Duodenal mucosa (tissue), 2 donors: ENCODE measurements at regions not wholly inside any gene's neighbourhood (a gene's known extent, or its start where the extent isn't known, plus 50 kb on each side); places are given as distances from the start of the nearest gene placed in this dataset.

Experiments
- H3K27ac ChIP-seq: one replicate; pipeline ENCODE4 v1.7.0; 2013; ENCODE audit warnings: low read depth, low read length
- H3K27me3 ChIP-seq, 2 donors: one replicate each; pipeline ENCODE4 v1.7.0; 2013; ENCODE audit warnings: low read length in 2 of 2, control low read depth in 1 of 2; ENCODE audit not compliant: insufficient read depth in 2 of 2, control insufficient read depth in 1 of 2
- H3K36me3 ChIP-seq, 2 donors: one replicate each; pipeline ENCODE4 v1.7.0; 2013; ENCODE audit warnings: low read length in 2 of 2, control low read depth in 1 of 2; ENCODE audit not compliant: insufficient read depth in 2 of 2, control insufficient read depth in 1 of 2
- H3K4me1 ChIP-seq, 2 donors: one replicate each; pipeline ENCODE4 v1.7.0; 2013; ENCODE audit warnings: low read length in 2 of 2, control low read depth in 1 of 2; ENCODE audit not compliant: insufficient read depth in 2 of 2, control insufficient read depth in 1 of 2
- H3K4me3 ChIP-seq, 2 donors: one replicate each; pipeline ENCODE4 v1.7.0; 2013; ENCODE audit warnings: low read length in 2 of 2, low read depth in 1 of 2
- H3K9ac ChIP-seq, 2 donors: one replicate each; pipeline ENCODE4 v1.7.0; 2013; ENCODE audit warnings: low read length in 2 of 2, low read depth in 1 of 2
- H3K9me3 ChIP-seq, 2 donors: one replicate each; pipeline ENCODE4 v1.7.0; 2013; ENCODE audit warnings: low read length in 2 of 2, control low read depth in 1 of 2; ENCODE audit not compliant: control insufficient read depth in 1 of 2

DNA sequence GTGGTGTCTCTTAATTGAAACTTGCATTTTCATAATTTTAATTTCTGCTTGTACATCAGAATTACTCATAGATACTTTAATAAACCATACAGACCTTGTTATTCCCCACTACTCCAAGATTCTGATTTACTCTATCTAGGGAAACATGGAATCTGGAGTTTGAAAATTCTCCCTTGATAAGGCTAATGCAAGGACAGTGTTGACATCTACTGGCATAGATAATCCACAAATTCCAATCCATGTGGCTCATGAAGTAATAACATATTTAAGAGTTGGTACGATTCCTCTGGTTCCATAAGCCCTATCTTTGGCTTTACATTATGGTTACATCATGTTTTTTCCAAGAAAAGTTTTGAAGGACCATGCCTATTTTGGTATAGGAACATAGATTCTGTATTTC is 759.2 kb downstream of the TLR4 start:
- Histone ChIP-seq H3K27me3 (no peaks in the 10 kb centered on the region), H3K9me3 (no peaks in the 10 kb centered on the region), H3K4me3 (no peak overlapping the region), H3K9ac (no peak overlapping the region), H3K27ac (no peak overlapping the region), H3K4me1 (no peaks in the 10 kb centered on the region), H3K36me3 (no peaks in the 10 kb centered on the region)

DNA sequence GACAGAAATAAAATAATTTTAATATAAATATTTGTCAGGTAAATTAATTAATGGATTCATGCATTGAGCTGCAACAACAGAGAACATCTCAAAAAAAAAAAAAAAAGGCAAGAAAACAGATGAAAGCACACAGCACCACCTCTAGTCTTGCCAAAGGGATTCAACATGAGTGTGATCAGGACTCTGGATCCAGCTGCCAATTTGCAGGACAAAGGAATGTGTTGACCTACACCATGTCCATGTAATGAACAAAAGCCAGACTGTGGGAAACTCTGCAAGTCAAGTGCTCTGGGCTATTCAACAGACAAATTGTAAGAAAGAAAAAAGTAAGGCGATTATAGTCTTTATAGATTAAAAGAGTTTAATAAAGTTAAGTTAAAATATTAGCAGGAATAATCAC is 769.3 kb downstream of the TLR4 start:
- no peak overlapping the region for H3K9ac ChIP-seq
- H3K27ac ChIP-seq = no peak overlapping the region
- H3K9me3 ChIP-seq = no peaks in the 10 kb centered on the region
- no peak overlapping the region for H3K4me3 ChIP-seq
- H3K4me1 ChIP-seq = no peaks in the 10 kb centered on the region
- H3K27me3 ChIP-seq = no peaks in the 10 kb centered on the region
- no peaks in the 10 kb centered on the region for H3K36me3 ChIP-seq

DNA sequence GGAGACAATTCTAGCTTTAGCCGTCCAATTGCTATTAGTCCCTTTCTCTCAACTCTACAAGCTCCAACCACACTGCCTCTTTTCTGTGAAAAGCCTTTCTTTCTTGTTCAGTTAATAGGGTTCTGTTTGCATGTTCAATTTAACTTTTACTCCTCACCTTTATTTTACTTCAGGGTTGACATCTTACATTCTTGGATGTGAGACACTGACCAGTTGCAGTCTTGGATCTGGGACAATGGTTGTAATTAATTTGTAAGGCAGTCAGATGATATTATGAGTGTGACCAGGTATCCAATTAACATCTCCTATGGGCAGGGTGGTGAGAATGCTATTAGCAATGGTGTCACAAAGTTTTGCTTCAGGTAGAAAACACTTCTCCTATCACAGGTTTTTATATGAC is 774.5 kb downstream of the TLR4 start:
- no peak overlapping the region for H3K4me3 ChIP-seq
- no peaks in the 10 kb centered on the region for H3K4me1 ChIP-seq
- no peak overlapping the region for H3K27ac ChIP-seq
- no peaks in the 10 kb centered on the region for H3K27me3 ChIP-seq
- no peaks in the 10 kb centered on the region for H3K9me3 ChIP-seq
- no peak overlapping the region for H3K9ac ChIP-seq
- H3K36me3 ChIP-seq = no peaks in the 10 kb centered on the region

DNA sequence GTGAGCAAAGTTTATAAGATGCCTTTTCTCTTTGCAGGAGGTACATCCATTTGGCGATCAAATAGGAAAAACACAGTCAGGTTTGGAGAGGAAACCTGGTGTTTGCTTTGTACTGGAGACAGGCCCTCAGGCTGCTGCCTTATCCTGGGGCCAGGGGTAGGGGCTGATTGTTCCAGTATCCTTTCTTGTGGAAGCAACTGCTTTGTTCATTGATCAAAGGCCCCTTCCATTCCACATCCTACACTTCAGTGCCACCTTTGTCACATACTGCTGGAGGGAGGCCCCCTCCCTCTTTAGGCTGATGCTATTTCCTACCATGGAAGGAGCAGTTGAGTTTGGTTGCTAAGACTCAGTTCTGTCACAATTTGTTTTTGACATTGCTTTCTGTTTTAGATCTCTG is 778.1 kb downstream of the TLR4 start:
- no peak overlapping the region for H3K27ac ChIP-seq
- H3K9me3 ChIP-seq = no peaks in the 10 kb centered on the region
- no peak overlapping the region for H3K9ac ChIP-seq
- H3K36me3 ChIP-seq = no peaks in the 10 kb centered on the region
- H3K27me3 ChIP-seq = no peaks in the 10 kb centered on the region
- H3K4me3 ChIP-seq = no peak overlapping the region
- no peaks in the 10 kb centered on the region for H3K4me1 ChIP-seq

DNA sequence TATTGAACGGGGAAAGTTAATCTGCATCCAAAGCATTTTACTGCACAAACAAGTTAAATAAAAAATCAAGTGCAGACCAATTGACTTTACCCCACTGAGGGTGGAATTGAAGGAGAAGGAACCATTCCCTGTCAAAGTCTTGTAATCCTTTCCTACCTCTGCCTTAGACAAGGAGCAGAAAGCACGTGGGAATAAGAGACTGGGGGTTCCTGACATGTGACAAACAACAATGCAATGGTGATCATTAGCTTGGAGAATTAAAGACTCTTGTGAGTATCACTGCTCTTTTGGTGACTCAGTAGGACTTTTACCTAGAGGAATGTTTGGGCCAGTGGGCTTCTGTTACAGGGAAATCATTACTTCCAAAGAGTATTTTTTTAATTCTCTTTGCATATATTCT is 779.5 kb downstream of the TLR4 start:
- H3K4me1 ChIP-seq = no peaks in the 10 kb centered on the region
- H3K36me3 ChIP-seq = no peaks in the 10 kb centered on the region
- H3K9ac ChIP-seq = no peak overlapping the region
- no peaks in the 10 kb centered on the region for H3K9me3 ChIP-seq
- H3K27me3 ChIP-seq = no peaks in the 10 kb centered on the region
- H3K4me3 ChIP-seq = no peak overlapping the region
- no peak overlapping the region for H3K27ac ChIP-seq

DNA sequence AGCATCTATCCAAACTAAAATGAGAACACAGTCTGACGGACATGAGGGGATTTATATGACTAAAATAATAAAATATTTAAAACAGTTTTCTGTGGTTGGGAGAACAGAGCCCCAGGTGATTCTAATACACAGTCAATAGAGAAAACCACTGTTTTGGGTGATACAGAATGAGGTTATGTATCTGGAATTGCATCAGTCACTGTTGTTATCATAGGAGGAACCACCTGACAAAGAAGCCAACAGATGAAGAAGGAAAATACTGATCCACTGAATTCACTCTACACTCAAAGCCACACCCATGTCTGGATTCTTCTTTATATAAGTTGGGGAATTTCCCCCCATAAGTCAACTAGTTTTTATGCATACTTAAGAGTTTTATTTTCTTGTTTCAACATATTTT is 799.0 kb downstream of the TLR4 start:
- Histone ChIP-seq H3K4me3 (no peak overlapping the region), H3K9ac (no peak overlapping the region), H3K36me3 (no peaks in the 10 kb centered on the region), H3K27ac (no peak overlapping the region), H3K9me3 (no peaks in the 10 kb centered on the region), H3K27me3 (no peaks in the 10 kb centered on the region), H3K4me1 (no peaks in the 10 kb centered on the region)

DNA sequence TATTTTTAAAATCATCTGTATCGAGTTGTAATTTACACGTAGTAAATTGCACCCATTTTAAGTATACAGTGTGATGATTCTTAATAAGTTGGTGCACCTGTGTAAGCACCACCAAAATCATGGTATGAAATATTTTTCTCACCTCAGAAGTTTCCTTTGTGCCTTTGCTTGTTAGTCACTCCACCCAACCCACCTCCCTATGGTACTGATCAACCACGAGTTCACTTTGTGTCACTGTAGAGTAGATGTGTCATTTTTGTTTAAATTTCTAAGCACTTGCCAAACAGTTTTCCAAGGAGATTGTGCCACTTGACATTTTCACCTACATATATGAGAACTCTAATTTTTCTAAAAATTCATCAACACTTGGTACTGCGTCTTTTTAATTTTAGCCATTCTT is 806.5 kb downstream of the TLR4 start:
- Histone ChIP-seq H3K4me1 (no peaks in the 10 kb centered on the region), H3K36me3 (no peaks in the 10 kb centered on the region), H3K9me3 (no peaks in the 10 kb centered on the region), H3K27me3 (no peaks in the 10 kb centered on the region), H3K9ac (no peak overlapping the region), H3K4me3 (no peak overlapping the region), H3K27ac (no peak overlapping the region)

DNA sequence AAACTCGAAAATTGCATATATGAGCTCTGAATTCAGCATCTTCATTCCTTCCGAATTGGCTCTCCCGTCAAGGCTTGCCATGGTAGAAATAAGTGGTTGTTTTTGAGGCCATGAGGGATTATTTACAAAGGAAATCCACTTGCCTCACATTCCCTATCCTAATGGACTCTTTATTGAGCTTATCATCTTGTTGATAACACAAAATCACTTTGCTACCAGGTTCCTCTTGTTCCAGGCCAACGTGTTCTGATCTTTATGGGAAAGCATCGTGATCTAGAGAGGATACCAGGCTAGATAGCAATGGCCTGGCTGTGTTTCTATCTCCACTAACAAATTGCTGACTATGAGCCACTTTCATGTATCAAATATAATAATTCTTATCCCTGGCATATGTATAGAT is 811.7 kb downstream of the TLR4 start:
- Histone ChIP-seq H3K36me3 (no peaks in the 10 kb centered on the region), H3K9me3 (no peaks in the 10 kb centered on the region), H3K4me3 (no peak overlapping the region)

DNA sequence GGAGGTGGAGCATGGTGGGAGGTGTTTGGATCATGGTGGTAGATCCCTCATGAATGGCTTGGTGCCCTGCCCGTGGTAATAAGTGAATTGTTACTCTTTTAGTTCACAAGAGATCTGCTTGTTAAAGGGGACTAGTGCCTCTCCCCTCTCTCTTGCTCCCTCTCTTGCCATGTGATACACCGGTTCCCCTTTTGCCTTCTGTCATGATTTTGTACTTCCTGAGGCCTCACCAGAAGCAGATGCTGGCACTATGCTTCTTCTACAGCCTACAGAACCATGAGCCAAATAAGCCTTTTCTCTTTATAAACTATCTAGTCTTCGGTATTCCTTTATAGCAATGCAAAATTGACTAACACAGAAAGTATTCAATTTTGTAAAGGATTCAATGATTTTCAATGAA is 817.1 kb downstream of the TLR4 start:
- H3K27me3 ChIP-seq = no peaks in the 10 kb centered on the region
- no peaks in the 10 kb centered on the region for H3K36me3 ChIP-seq
- no peak overlapping the region for H3K27ac ChIP-seq
- no peak overlapping the region for H3K9ac ChIP-seq
- no peaks in the 10 kb centered on the region for H3K4me1 ChIP-seq
- H3K4me3 ChIP-seq = no peak overlapping the region
- no peaks in the 10 kb centered on the region for H3K9me3 ChIP-seq

More for the DNA sequence above, 811.7 kb downstream of the TLR4 start:
- Histone ChIP-seq H3K27ac (no peak overlapping the region), H3K27me3 (no peaks in the 10 kb centered on the region), H3K9ac (no peak overlapping the region), H3K4me1 (no peaks in the 10 kb centered on the region)

DNA sequence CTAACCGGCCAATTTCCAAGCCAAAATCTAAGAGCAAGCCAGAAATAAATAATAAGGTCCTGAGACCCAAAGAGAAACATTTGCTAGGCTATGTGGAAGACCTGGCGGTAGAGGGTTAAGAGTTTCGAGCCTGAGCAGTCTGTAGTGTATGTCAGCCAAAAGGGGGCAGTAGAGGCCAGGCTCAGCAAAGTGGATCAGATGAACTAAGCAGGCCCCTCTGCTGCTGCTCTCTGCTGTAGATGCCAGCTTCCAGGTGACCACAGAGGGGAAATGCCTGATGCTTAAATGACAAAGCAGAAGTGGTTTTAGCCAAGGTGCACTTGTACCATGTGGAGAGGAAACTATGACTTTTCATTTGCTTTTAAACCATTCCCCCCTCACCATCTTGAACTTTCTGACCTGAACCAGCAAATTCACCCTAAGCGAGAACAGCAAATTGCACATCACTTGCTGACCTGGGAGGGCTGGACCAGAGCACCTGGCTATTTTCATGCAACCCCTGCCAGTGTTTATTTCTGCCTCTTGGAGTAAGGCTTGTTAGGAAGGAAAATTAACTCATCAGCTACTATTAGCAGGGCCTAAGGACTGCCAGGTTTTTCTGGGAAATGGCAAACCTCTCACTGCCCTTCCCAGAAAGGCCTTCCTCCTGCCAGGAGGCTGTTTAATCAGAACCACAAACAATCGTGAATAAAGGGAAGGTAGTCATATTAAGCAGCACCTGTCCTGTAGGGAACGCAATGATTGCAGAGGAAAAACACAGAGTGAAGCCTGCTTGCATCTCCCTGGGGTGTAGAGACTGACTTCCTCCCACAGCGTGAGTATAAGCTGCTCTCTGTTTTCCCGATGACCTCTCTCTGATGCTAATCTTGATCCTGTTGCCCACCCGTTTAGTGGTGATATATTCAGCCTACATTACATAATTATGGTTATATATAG is 818.2 kb downstream of the TLR4 start:
- no peaks in the 10 kb centered on the region for H3K27me3 ChIP-seq
- H3K36me3 ChIP-seq = no peaks in the 10 kb centered on the region
- no peak overlapping the region for H3K4me3 ChIP-seq
- no peak overlapping the region for H3K9ac ChIP-seq
- H3K9me3 ChIP-seq = no peaks in the 10 kb centered on the region
- no peaks in the 10 kb centered on the region for H3K4me1 ChIP-seq
- H3K27ac ChIP-seq = no peak overlapping the region
